Upper lobe of left lung (tissue), 4 donors: ENCODE measurements at regions not wholly inside any gene's neighbourhood (a gene's known extent, or its start where the extent isn't known, plus 50 kb on each side); places are given as distances from the start of the nearest gene placed in this dataset.

Experiments
- CTCF ChIP-seq, 6 experiments: fragments of 450-650 bp in 4 of 6; fragments of 200-600 bp in 2 of 6; sonication (generic) in 2 of 6; IDR thresholded peaks; one replicate each; pipeline ENCODE4 v1.5.1; 2016 to 2019; ENCODE audit warnings: antibody characterized with exemption in 6 of 6
- POLR2A ChIP-seq, 4 donors: fragments of 450-650 bp; IDR thresholded peaks; one replicate each; pipeline ENCODE4 v1.5.1; 2016 to 2017; ENCODE audit warnings: antibody characterized with exemption in 4 of 4, mild to moderate bottlenecking in 2 of 4
- POLR2AphosphoS5 ChIP-seq, 2 donors: sonication (generic); formaldehyde crosslinking; IDR thresholded peaks; one replicate each; pipeline ENCODE4 v1.5.1; 2017; ENCODE audit warnings: antibody characterized with exemption in 2 of 2

- TF ChIP-seq POLR2AphosphoS5 (IDR thresholded peaks at IDR 0.05), result no peak
- TF ChIP-seq CTCF (IDR thresholded peaks at IDR 0.05), result no peak
- TF ChIP-seq POLR2A (IDR thresholded peaks at IDR 0.05), result no peak
These were observed 1533.3 kb downstream of the SLITRK5 start for GRCh38 chr13:89204435-89204834.
